ENCODE measurements at regions not wholly inside any gene's neighbourhood (a gene's known extent, or its start where the extent isn't known, plus 50 kb on each side); places are given as distances from the start of the nearest gene placed in this dataset.

DNA sequence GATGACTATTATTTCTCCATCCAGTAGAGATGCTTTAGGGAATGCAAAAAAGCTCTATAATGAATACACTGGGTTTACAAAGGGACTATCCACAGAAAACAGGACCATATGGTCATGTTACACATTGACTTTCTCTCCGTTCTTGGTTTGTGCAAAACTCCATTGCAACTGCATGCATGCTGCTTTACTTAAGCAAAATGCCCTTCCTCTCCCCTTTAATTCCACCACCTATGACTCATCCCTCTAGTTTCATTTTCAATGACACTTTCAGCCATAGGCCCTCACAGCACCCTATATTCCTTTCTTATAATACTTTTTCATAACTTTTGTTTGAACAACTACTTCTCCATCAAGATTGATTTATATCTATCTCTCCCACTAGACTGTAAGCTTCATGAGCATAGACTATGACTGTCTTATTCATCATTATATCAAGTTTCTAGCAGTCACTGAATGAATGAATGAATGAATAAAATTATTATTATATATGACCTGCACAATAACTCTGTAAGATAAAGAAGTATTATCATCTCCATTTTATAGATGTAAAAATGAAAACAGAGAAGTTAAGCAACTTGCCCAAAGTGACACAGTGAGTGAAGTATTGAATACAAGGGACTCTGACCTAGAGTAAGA lies 248.9 kb downstream of the PLPP3 start:
- H3K4me3 ChIP-seq (ENCODE audit: low read length, poor library complexity, severe bottlenecking) = no peak overlapping the region
- no peak overlapping the region for H3K4me2 ChIP-seq (ENCODE audit: low read depth, low read length, poor library complexity, severe bottlenecking)
- H3K36me3 ChIP-seq (ENCODE audit: insufficient read depth, low read length) = no peaks in the 10 kb centered on the region
- no peak for TF ChIP-seq EZH2phosphoT487 (IDR thresholded peaks at IDR 0.05; ENCODE audit: borderline replicate concordance)
- TF ChIP-seq, protein P1, sequence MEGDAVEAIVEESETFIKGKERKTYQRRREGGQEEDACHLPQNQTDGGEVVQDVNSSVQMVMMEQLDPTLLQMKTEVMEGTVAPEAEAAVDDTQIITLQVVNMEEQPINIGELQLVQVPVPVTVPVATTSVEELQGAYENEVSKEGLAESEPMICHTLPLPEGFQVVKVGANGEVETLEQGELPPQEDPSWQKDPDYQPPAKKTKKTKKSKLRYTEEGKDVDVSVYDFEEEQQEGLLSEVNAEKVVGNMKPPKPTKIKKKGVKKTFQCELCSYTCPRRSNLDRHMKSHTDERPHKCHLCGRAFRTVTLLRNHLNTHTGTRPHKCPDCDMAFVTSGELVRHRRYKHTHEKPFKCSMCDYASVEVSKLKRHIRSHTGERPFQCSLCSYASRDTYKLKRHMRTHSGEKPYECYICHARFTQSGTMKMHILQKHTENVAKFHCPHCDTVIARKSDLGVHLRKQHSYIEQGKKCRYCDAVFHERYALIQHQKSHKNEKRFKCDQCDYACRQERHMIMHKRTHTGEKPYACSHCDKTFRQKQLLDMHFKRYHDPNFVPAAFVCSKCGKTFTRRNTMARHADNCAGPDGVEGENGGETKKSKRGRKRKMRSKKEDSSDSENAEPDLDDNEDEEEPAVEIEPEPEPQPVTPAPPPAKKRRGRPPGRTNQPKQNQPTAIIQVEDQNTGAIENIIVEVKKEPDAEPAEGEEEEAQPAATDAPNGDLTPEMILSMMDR (conservative IDR thresholded peaks at IDR 0.05; ENCODE audit: low read length) = no peak
- H2AFZ ChIP-seq (ENCODE audit: low read length) = no peak overlapping the region
- H4K20me1 ChIP-seq (ENCODE audit: insufficient read depth, low read length, poor library complexity, severe bottlenecking) = no peaks in the 10 kb centered on the region
- no peaks in the 10 kb centered on the region for H3F3A ChIP-seq (ENCODE audit: low read depth)
- no peaks in the 10 kb centered on the region for H3K9me2 ChIP-seq (replicated peaks; ENCODE audit: low read depth, low read length)
- H3K27me3 ChIP-seq (ENCODE audit: insufficient read depth, low read length, poor library complexity, severe bottlenecking) = no peaks in the 10 kb centered on the region
- no peak overlapping the region for H3K9ac ChIP-seq (ENCODE audit: low read depth, low read length, poor library complexity, severe bottlenecking)
- no peaks in the 10 kb centered on the region for H3K9me3 ChIP-seq (ENCODE audit: insufficient read depth, low read depth, low read length)
- no peaks in the 10 kb centered on the region for H3K79me2 ChIP-seq (ENCODE audit: insufficient read depth, low read length)
- H3K4me1 ChIP-seq (ENCODE audit: insufficient read depth, low read length, poor library complexity, severe bottlenecking) = no peaks in the 10 kb centered on the region

DNA sequence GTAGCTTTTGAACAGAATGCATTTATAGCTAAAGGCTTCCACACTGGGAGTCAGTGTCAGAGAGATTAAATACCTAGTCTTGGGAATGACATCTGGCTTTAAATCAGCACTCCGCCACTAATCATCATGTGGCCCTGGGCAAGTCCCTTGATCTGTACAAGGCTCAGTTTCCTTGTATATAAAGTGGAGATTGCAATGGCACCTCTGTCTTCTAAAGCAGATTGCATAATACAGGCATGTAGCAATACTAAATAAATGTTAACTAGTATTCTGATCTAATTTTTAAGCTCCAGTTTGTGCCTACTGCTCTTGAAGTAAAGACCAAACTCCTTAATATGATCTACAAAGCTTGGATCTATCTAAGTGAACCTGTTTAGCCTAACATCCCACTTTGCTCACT lies 249.4 kb downstream of the PLPP3 start:
- Histone ChIP-seq H2AFZ (ENCODE audit: low read length) (no peak overlapping the region), H3K4me3 (ENCODE audit: low read length, poor library complexity, severe bottlenecking) (no peak overlapping the region), H3K9me3 (ENCODE audit: insufficient read depth, low read depth, low read length) (no peaks in the 10 kb centered on the region), H3K4me2 (ENCODE audit: low read depth, low read length, poor library complexity, severe bottlenecking) (no peak overlapping the region), H3K9ac (ENCODE audit: low read depth, low read length, poor library complexity, severe bottlenecking) (no peak overlapping the region), H3F3A (ENCODE audit: low read depth) (no peaks in the 10 kb centered on the region), H3K4me1 (ENCODE audit: insufficient read depth, low read length, poor library complexity, severe bottlenecking) (no peaks in the 10 kb centered on the region), H4K20me1 (ENCODE audit: insufficient read depth, low read length, poor library complexity, severe bottlenecking) (no peaks in the 10 kb centered on the region), H3K27me3 (ENCODE audit: insufficient read depth, low read length, poor library complexity, severe bottlenecking) (no peaks in the 10 kb centered on the region), H3K36me3 (ENCODE audit: insufficient read depth, low read length) (no peaks in the 10 kb centered on the region), H3K79me2 (ENCODE audit: insufficient read depth, low read length) (no peaks in the 10 kb centered on the region), H3K9me2 (replicated peaks; ENCODE audit: low read depth, low read length) (no peaks in the 10 kb centered on the region)
- TF ChIP-seq EZH2phosphoT487 (IDR thresholded peaks at IDR 0.05; ENCODE audit: borderline replicate concordance) = no peak
- TF ChIP-seq, protein P1 (conservative IDR thresholded peaks at IDR 0.05; ENCODE audit: low read length) = no peak

DNA sequence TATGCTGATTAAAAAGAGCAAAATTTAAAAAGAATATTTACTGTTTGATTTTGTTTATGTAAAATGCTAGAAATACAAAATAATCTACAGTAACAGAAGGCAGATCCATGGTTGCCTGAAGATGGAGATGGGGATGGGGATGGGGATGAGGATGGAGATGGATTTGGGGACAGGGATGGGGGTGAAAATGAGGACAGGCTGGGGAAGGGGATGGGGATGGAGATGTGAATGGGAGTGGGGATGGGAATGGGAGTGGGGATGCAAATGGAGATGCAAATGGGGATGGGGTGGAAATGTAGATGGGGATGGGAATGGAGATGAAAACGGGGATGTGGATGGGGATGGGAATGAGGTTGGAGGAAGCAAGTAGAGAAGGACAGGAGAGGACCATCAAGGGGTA lies 252.2 kb downstream of the PLPP3 start:
- Histone ChIP-seq H3K9ac (ENCODE audit: low read depth, low read length, poor library complexity, severe bottlenecking) (no peak overlapping the region), H3K9me3 (ENCODE audit: insufficient read depth, low read depth, low read length) (no peaks in the 10 kb centered on the region), H3F3A (ENCODE audit: low read depth) (no peaks in the 10 kb centered on the region), H3K27me3 (ENCODE audit: insufficient read depth, low read length, poor library complexity, severe bottlenecking) (no peaks in the 10 kb centered on the region), H3K9me2 (replicated peaks; ENCODE audit: low read depth, low read length) (no peaks in the 10 kb centered on the region), H3K36me3 (ENCODE audit: insufficient read depth, low read length) (no peaks in the 10 kb centered on the region), H2AFZ (ENCODE audit: low read length) (no peak overlapping the region), H3K4me1 (ENCODE audit: insufficient read depth, low read length, poor library complexity, severe bottlenecking) (no peaks in the 10 kb centered on the region), H3K4me2 (ENCODE audit: low read depth, low read length, poor library complexity, severe bottlenecking) (no peak overlapping the region), H3K4me3 (ENCODE audit: low read length, poor library complexity, severe bottlenecking) (no peak overlapping the region), H3K79me2 (ENCODE audit: insufficient read depth, low read length) (no peaks in the 10 kb centered on the region), H4K20me1 (ENCODE audit: insufficient read depth, low read length, poor library complexity, severe bottlenecking) (no peaks in the 10 kb centered on the region)
- TF ChIP-seq, protein P1 (conservative IDR thresholded peaks at IDR 0.05; ENCODE audit: low read length) = no peak
- no peak for TF ChIP-seq EZH2phosphoT487 (IDR thresholded peaks at IDR 0.05; ENCODE audit: borderline replicate concordance)

All from Loucy (cell line).